GM12875 (cell line): ENCODE measurements at regions not wholly inside any gene's neighbourhood (a gene's known extent, or its start where the extent isn't known, plus 50 kb on each side); places are given as distances from the start of the nearest gene placed in this dataset.
A peak's percentile ranks its signal among the peaks of the same experiment; 100 is the strongest.

Experiments
- H3K4me3 ChIP-seq: one replicate; pipeline ENCODE4 v1.5.1; 2011; ENCODE audit warnings: low read depth, low read length, control low read depth
- CTCF ChIP-seq: IDR thresholded peaks from 2 replicates; pipeline ENCODE4 v1.5.1; 2011; ENCODE audit warnings: low read depth, mild to moderate bottlenecking, control low read depth, inconsistent platforms, low read length, moderate library complexity, borderline replicate concordance; ENCODE audit not compliant: insufficient read depth

- no peak overlapping the region for H3K4me3 ChIP-seq
- no peak for TF ChIP-seq CTCF
Measured at GRCh38 chr9:73073337-73074175, 78.1 kb upstream of the ANXA1 start.

DNA sequence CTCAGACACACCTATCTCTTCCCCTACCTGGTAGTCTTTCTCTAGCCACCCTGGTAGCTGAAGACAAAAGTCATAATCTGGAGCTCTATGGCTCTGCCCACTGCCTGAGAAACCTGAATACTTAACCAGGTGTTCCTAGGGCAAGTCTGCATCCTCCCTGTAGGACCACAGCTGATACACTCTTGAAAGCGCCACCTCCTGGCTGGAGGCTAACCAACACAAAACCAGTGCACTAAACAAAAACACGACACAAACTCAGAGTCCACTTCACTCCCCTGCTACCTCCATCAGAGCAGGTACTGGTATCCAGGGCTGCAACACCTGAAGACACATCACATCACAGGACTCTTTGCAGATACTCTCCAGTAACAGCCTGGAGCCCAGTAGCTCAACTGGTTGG lies 84.6 kb upstream of the ANXA1 start:
- peak; percentile 34; the same call in 1 of the 2 replicates for TF ChIP-seq CTCF
- H3K4me3 ChIP-seq, result no peak overlapping the region

- no peak for TF ChIP-seq CTCF
- H3K4me3 ChIP-seq, result no peak overlapping the region
Measured at GRCh38 chr9:73065439-73065838, 86.2 kb upstream of the ANXA1 start.

GRCh38 chr9:73064315-73064714 lies 87.3 kb upstream of the ANXA1 start:
- H3K4me3 ChIP-seq, result no peak overlapping the region
- TF ChIP-seq CTCF, result no peak

- TF ChIP-seq CTCF, result no peak
- H3K4me3 ChIP-seq, result no peak overlapping the region
Measured at GRCh38 chr9:73061146-73061545, 90.5 kb upstream of the ANXA1 start.

DNA sequence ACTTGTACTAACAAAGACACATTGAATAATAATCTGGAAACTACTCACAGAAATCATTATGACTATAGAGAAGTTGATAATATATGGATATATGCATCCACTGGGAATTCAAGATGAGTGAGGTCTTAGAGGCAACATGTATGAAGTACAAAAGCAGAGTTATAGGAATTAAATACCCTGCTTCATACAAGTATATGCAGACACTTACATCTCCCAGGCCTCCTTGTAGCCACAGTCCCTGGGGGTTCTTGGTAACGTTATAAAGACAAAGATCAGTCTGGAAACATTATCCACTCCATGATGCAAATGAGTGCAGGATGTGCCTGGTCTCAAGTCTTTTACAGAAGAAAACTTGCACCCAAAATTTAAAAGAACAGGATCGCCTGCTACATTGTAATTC lies 92.4 kb upstream of the ANXA1 start:
- no peak for TF ChIP-seq CTCF
- no peak overlapping the region for H3K4me3 ChIP-seq

DNA sequence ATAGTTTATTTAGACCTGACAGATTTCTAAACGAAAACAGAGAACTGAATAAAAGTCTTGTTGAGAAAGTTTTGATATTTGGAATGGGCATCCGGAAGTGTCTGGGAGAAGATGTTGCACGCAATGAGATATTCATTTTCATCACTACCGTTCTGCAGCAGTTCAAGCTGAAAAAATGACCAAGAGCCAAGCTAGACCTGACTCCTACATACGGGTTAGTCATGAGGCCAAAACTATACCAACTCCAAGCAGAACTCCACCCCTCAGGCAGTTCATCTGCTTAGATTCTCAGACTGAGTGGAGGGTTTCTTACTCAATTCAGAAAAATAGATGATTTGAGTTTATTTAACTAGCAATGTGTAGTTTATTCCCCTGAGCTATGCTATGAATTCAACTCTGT lies 95.4 kb upstream of the ANXA1 start:
- H3K4me3 ChIP-seq, result no peak overlapping the region
- no peak for TF ChIP-seq CTCF
